HepG2 (cell line): ENCODE measurements at regions not wholly inside any gene's neighbourhood (a gene's known extent, or its start where the extent isn't known, plus 50 kb on each side); places are given as distances from the start of the nearest gene placed in this dataset.

Source experiments
- ATAC-seq: fragments of 200-7000 bp; cut with Tn5 transposase; 3 replicates; pipeline ENCODE4 v1.9.1; 2020; ENCODE audit warnings: mild to moderate bottlenecking, moderate library complexity
- BruUV-seq: library from RNA; stranded (reverse); fragments of 400-500 nt; replicated peaks from 2 replicates; lab custom pipeline; 2021; lab: Mats Ljungman, UMichigan
- CTCF ChIA-PET: fragments of 300-600 bp; formaldehyde crosslinking; extraction: SDS; loops from one replicate; lab custom pipeline; 2021; ENCODE audit warnings: low total read pairs, inconsistent platforms, low intra/inter-chr PET ratio; lab: Yijun Ruan, JAX
- POLR2A ChIA-PET: fragments of 350-600 bp; sonication (Branson Sonifier 250); formaldehyde crosslinking; loops from one replicate; lab custom pipeline; 2020; ENCODE audit warnings: antibody characterized with exemption, inconsistent platforms; lab: Yijun Ruan, JAX
- DNase-seq: peaks from one replicate; pipeline ENCODE4 v3.0.0-alpha.2; 2015; ENCODE audit warnings: low spot score
- FAIRE-seq: peaks from 3 replicates; lab custom pipeline; 2011; peaks lifted over from hg19 to GRCh38; lab: Jason Lieb, UNC
- H2AFZ ChIP-seq: one replicate; pipeline ENCODE4 v1.6.1; 2011; ENCODE audit warnings: low read length, inconsistent platforms
- H3K27ac ChIP-seq: fragments of 300-600 bp; 3 replicates; pipeline ENCODE4 v1.8.0; 2011; ENCODE audit warnings: mixed run types, mild to moderate bottlenecking, mixed read lengths, low read length, inconsistent platforms; ENCODE audit not compliant: insufficient read depth; ENCODE audit errors: extremely low read length
- H3K27me3 ChIP-seq, 2 experiments: fragments of 200-600 bp in 1 of 2; 2 replicates in 1 of 2; 3 replicates in 1 of 2; pipeline versions ENCODE4 v1.6.0 to v1.8.0; 2011; ENCODE audit warnings: low read length in 2 of 2, mild to moderate bottlenecking in 2 of 2, moderate library complexity in 2 of 2, inconsistent platforms in 1 of 2; ENCODE audit not compliant: insufficient read depth in 2 of 2, control insufficient read depth in 1 of 2
- H3K36me3 ChIP-seq, 2 experiments: fragments of 200-600 bp in 1 of 2; replicated peaks in 1 of 2; 2 replicates in 1 of 2; 3 replicates in 1 of 2; pipeline versions ENCODE4 v1.5.1 to v1.8.0; 2011; ENCODE audit warnings: low read length in 2 of 2, inconsistent platforms in 1 of 2; ENCODE audit not compliant: insufficient read depth in 2 of 2, control insufficient read depth in 1 of 2
- H3K4me1 ChIP-seq: 2 replicates; pipeline ENCODE4 v1.5.1; 2012; ENCODE audit warnings: low read length, inconsistent platforms; ENCODE audit not compliant: insufficient read depth
- H3K4me2 ChIP-seq: 2 replicates; pipeline ENCODE4 v1.6.0; 2011; ENCODE audit warnings: low read depth, low read length, inconsistent platforms
- H3K4me3 ChIP-seq, 3 experiments: fragments of 200-600 bp in 1 of 3; sonication (generic), shearing (Covaris generic) in 1 of 3; replicated peaks in 1 of 3; 2 replicates each; pipeline ENCODE4 v1.5.1; 2011 to 2016; ENCODE audit warnings: low read length in 3 of 3, inconsistent platforms in 2 of 3, low read depth in 2 of 3, mild to moderate bottlenecking in 2 of 3, control low read depth in 1 of 3, mixed read lengths in 1 of 3; ENCODE audit not compliant: insufficient read depth in 1 of 3
- H3K79me2 ChIP-seq: one replicate; pipeline ENCODE4 v1.6.1; 2011; ENCODE audit warnings: low read length, inconsistent platforms; ENCODE audit not compliant: insufficient read depth
- H3K9ac ChIP-seq: 2 replicates; pipeline ENCODE4 v1.6.0; 2011; ENCODE audit warnings: mild to moderate bottlenecking, low read depth, low read length, inconsistent platforms; ENCODE audit not compliant: insufficient read depth
- H3K9me3 ChIP-seq: 2 replicates; pipeline ENCODE4 v1.5.1; 2012; ENCODE audit warnings: mild to moderate bottlenecking, low read length
- H4K20me1 ChIP-seq: 2 replicates; pipeline ENCODE4 v1.6.0; 2011; ENCODE audit warnings: inconsistent platforms, mild to moderate bottlenecking, low read length, moderate library complexity; ENCODE audit not compliant: insufficient read depth
- ARNT ChIP-seq: fragments of 450-650 bp; IDR thresholded peaks from 2 replicates; pipeline ENCODE4 v1.6.1; 2017
- CCAR2 ChIP-seq: fragments of 200-400 bp; formaldehyde crosslinking; optimal IDR thresholded peaks from 2 replicates; pipeline ENCODE3; 2018; ENCODE audit warnings: low read depth, mild to moderate bottlenecking, low read length, moderate library complexity
- EP300 ChIP-seq, 3 experiments: sonication (generic) in 1 of 3; formaldehyde crosslinking in 1 of 3; IDR thresholded peaks; 2 replicates each; pipeline versions ENCODE4 v1.5.1 to v1.6.1; 2011 to 2020; ENCODE audit warnings: low read depth in 2 of 3, low read length in 2 of 3, borderline replicate concordance in 1 of 3, improper control_type of control experiment in 1 of 3, mild to moderate bottlenecking in 1 of 3, missing genetic modification reagents in 1 of 3, moderate library complexity in 1 of 3
- HCFC1 ChIP-seq: fragments of 150-350 bp; IDR thresholded peaks from 2 replicates; pipeline ENCODE4 v1.6.1; 2014; ENCODE audit warnings: low read depth, low read length
- NFE2L1 ChIP-seq: sonication (generic); formaldehyde crosslinking; IDR thresholded peaks from 2 replicates; pipeline ENCODE4 v1.4.0; 2020; ENCODE audit warnings: missing genetic modification reagents, mild to moderate bottlenecking, borderline replicate concordance
- SMYD3 ChIP-seq: sonication (generic); formaldehyde crosslinking; IDR thresholded peaks from 2 replicates; pipeline ENCODE4 v1.8.1; 2023; ENCODE audit warnings: mild to moderate bottlenecking, missing genetic modification reagents
- ZBTB20 ChIP-seq: sonication (generic); formaldehyde crosslinking; IDR thresholded peaks from 2 replicates; pipeline ENCODE4 v1.8.1; 2023; ENCODE audit warnings: missing genetic modification reagents, low read depth, mild to moderate bottlenecking, borderline replicate concordance
- ZNF546 ChIP-seq: sonication (generic); formaldehyde crosslinking; conservative IDR thresholded peaks from 2 replicates; pipeline ENCODE4 v1.8.1; 2023; ENCODE audit warnings: mild to moderate bottlenecking, missing genetic modification reagents
- ZNF782 ChIP-seq: sonication (generic); formaldehyde crosslinking; IDR thresholded peaks from 2 replicates; pipeline ENCODE4 v1.4.0; 2020; ENCODE audit warnings: missing genetic modification reagents, mild to moderate bottlenecking, borderline replicate concordance
- ZSCAN22 ChIP-seq: sonication (generic); formaldehyde crosslinking; IDR thresholded peaks from 2 replicates; pipeline ENCODE4 v1.4.0; 2020; ENCODE audit warnings: mild to moderate bottlenecking, missing genetic modification reagents
- WGBS: methylation state at CpG from one replicate; pipeline ENCODE4 v1.1.6; 2017; ENCODE audit warnings: low lambda C conversion rate; 5-methylcytosine and 5-hydroxymethylcytosine counted together
- in situ Hi-C: cut with HindIII; loops from 2 replicates; pipeline ENCODE4 v1.10.0; 2017; ENCODE audit warnings: low pct_unique_long_range_greater_than_20kb; ENCODE audit not compliant: extremely low pct_ligation_motif_present
- intact Hi-C: fragments of 100-400 bp; cut with micrococcal nuclease; formaldehyde crosslinking; loops from one replicate; pipeline ENCODE4 v1.10.0; 2022; ENCODE audit not compliant: unreplicated experiment
- TF ChIP-seq, protein P1 (sequence below): sonication (generic); formaldehyde crosslinking; IDR thresholded peaks from 2 replicates; pipeline ENCODE4 v1.4.0; 2020; ENCODE audit warnings: mild to moderate bottlenecking, missing genetic modification reagents, borderline replicate concordance
- TF ChIP-seq, protein P2 (sequence below): sonication (generic); formaldehyde crosslinking; IDR thresholded peaks from 2 replicates; pipeline ENCODE4 v1.4.0; 2020; ENCODE audit warnings: missing genetic modification reagents, mild to moderate bottlenecking, borderline replicate concordance
- TF ChIP-seq, protein P3 (sequence below): sonication (generic); formaldehyde crosslinking; IDR thresholded peaks from 2 replicates; pipeline ENCODE4 v1.4.0; 2020; ENCODE audit warnings: missing genetic modification reagents, borderline replicate concordance
- TF ChIP-seq, protein P4 (sequence below): sonication (generic); formaldehyde crosslinking; IDR thresholded peaks from 2 replicates; pipeline ENCODE4 v1.4.0; 2020; ENCODE audit warnings: mild to moderate bottlenecking, missing genetic modification reagents
- TF ChIP-seq, protein P5 (sequence below): sonication (generic); formaldehyde crosslinking; IDR thresholded peaks from 2 replicates; pipeline ENCODE4 v1.4.0; 2020; ENCODE audit warnings: missing genetic modification reagents

DNA sequence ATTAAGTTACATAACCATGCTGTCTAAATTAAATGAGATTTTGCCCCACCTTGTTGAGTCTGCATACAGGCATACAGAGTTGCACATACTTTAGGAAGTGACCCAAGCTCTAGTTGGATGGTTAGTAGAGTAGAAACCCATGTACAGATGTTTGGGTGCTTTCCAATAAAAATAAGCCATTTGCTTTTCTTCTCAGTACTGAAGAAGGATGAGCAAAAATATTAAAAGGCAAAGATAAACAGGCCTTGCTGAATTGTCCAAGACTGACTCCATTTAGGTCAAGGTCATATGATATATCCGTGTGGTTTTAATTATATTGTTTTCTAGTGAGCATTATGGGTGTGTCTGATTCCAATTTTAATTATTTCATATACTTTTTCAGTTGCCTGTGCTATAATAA lies 589.4 kb downstream of the RFPL4B start:
- POLR2A ChIA-PET: no interaction called here
- 0% methylated on average over 1 of the region's 1 CpG for WGBS
- FAIRE-seq (no peak), ATAC-seq (no peak), DNase-seq (no peak)
- Histone ChIP-seq H3K4me2 (no peak overlapping the region), H4K20me1 (no peaks in the 10 kb centered on the region), H3K9ac (no peak overlapping the region), H3K27ac (no peak overlapping the region), H3K4me3 (no peak overlapping the region), H3K27me3 (no peaks in the 10 kb centered on the region), H2AFZ (no peak overlapping the region), H3K79me2 (no peaks in the 10 kb centered on the region), H3K9me3 (no peaks in the 10 kb centered on the region), H3K36me3 (no peaks in the 10 kb centered on the region), H3K4me1 (no peaks in the 10 kb centered on the region)
- TF ChIP-seq, protein P1, sequence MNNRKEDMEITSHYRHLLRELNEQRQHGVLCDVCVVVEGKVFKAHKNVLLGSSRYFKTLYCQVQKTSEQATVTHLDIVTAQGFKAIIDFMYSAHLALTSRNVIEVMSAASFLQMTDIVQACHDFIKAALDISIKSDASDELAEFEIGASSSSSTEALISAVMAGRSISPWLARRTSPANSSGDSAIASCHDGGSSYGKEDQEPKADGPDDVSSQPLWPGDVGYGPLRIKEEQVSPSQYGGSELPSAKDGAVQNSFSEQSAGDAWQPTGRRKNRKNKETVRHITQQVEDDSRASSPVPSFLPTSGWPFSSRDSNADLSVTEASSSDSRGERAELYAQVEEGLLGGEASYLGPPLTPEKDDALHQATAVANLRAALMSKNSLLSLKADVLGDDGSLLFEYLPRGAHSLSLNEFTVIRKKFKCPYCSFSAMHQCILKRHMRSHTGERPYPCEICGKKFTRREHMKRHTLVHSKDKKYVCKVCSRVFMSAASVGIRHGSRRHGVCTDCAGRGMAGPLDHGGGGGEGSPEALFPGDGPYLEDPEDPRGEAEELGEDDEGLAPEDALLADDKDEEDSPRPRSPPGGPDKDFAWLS (CRISPR knock-in tag): no peak
- TF ChIP-seq, protein P2, sequence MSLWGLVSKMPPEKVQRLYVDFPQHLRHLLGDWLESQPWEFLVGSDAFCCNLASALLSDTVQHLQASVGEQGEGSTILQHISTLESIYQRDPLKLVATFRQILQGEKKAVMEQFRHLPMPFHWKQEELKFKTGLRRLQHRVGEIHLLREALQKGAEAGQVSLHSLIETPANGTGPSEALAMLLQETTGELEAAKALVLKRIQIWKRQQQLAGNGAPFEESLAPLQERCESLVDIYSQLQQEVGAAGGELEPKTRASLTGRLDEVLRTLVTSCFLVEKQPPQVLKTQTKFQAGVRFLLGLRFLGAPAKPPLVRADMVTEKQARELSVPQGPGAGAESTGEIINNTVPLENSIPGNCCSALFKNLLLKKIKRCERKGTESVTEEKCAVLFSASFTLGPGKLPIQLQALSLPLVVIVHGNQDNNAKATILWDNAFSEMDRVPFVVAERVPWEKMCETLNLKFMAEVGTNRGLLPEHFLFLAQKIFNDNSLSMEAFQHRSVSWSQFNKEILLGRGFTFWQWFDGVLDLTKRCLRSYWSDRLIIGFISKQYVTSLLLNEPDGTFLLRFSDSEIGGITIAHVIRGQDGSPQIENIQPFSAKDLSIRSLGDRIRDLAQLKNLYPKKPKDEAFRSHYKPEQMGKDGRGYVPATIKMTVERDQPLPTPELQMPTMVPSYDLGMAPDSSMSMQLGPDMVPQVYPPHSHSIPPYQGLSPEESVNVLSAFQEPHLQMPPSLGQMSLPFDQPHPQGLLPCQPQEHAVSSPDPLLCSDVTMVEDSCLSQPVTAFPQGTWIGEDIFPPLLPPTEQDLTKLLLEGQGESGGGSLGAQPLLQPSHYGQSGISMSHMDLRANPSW (CRISPR knock-in tag): no peak
- TF ChIP-seq ZBTB20 (no peak), HCFC1 (no peak), NFE2L1 (no peak), EP300 (IDR thresholded peaks at IDR 0.05; ENCODE audit: low read depth in 2 of 2, low read length in 2 of 2) (no peak), EP300 (CRISPR knock-in tag; IDR thresholded peaks at IDR 0.05; ENCODE audit: borderline replicate concordance) (no peak), ZSCAN22 (CRISPR knock-in tag) (no peak), SMYD3 (no peak), ARNT (no peak), CCAR2 (no peak), ZNF782 (no peak), ZNF546 (CRISPR knock-in tag) (no peak)
- TF ChIP-seq, protein P3, sequence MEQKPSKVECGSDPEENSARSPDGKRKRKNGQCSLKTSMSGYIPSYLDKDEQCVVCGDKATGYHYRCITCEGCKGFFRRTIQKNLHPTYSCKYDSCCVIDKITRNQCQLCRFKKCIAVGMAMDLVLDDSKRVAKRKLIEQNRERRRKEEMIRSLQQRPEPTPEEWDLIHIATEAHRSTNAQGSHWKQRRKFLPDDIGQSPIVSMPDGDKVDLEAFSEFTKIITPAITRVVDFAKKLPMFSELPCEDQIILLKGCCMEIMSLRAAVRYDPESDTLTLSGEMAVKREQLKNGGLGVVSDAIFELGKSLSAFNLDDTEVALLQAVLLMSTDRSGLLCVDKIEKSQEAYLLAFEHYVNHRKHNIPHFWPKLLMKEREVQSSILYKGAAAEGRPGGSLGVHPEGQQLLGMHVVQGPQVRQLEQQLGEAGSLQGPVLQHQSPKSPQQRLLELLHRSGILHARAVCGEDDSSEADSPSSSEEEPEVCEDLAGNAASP: no peak
- TF ChIP-seq, protein P4, sequence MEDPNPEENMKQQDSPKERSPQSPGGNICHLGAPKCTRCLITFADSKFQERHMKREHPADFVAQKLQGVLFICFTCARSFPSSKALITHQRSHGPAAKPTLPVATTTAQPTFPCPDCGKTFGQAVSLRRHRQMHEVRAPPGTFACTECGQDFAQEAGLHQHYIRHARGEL (CRISPR knock-in tag): no peak
- TF ChIP-seq, protein P5, sequence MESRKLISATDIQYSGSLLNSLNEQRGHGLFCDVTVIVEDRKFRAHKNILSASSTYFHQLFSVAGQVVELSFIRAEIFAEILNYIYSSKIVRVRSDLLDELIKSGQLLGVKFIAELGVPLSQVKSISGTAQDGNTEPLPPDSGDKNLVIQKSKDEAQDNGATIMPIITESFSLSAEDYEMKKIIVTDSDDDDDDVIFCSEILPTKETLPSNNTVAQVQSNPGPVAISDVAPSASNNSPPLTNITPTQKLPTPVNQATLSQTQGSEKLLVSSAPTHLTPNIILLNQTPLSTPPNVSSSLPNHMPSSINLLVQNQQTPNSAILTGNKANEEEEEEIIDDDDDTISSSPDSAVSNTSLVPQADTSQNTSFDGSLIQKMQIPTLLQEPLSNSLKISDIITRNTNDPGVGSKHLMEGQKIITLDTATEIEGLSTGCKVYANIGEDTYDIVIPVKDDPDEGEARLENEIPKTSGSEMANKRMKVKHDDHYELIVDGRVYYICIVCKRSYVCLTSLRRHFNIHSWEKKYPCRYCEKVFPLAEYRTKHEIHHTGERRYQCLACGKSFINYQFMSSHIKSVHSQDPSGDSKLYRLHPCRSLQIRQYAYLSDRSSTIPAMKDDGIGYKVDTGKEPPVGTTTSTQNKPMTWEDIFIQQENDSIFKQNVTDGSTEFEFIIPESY (CRISPR knock-in tag): no peak
- in situ Hi-C loops (no loop called here), intact Hi-C loops (no loop called here)
- no TSS peak for BruUV-seq
- CTCF ChIA-PET: no interaction called here
